HEK293 (cell line): ENCODE measurements at regions not wholly inside any gene's neighbourhood (a gene's known extent, or its start where the extent isn't known, plus 50 kb on each side); places are given as distances from the start of the nearest gene placed in this dataset.

ENCODE experiments used
- CTCF ChIA-PET: fragments of 350-600 bp; formaldehyde crosslinking; extraction: SDS; loops from one replicate; lab custom pipeline; 2021; ENCODE audit warnings: antibody characterized with exemption; lab: Yijun Ruan, JAX
- POLR2A ChIA-PET: fragments of 300-600 bp; formaldehyde crosslinking; extraction: SDS; loops from one replicate; lab custom pipeline; 2020; ENCODE audit warnings: antibody characterized with exemption, inconsistent platforms; lab: Yijun Ruan, JAX
- H3K27ac ChIP-seq: fragments of 200-500 bp; sonication (Bioruptor generic); 2 replicates; pipeline ENCODE4 v1.5.1; 2014; ENCODE audit warnings: low read depth, low read length, control low read depth, inconsistent platforms; ENCODE audit errors: extremely low read depth
- H3K36me3 ChIP-seq, 2 experiments: fragments of 200-500 bp in 1 of 2; sonication (Bioruptor generic) in 1 of 2; 1 replicate in 1 of 2; 2 replicates in 1 of 2; pipeline ENCODE4 v1.5.1; 2014 to 2017; ENCODE audit warnings: inconsistent platforms in 2 of 2, low read length in 2 of 2; ENCODE audit not compliant: control insufficient read depth in 2 of 2, insufficient read depth in 1 of 2
- H3K4me1 ChIP-seq: fragments of 200-500 bp; sonication (Bioruptor generic); 2 replicates; pipeline ENCODE4 v1.5.1; 2014; ENCODE audit warnings: mild to moderate bottlenecking, low read length, inconsistent platforms; ENCODE audit not compliant: control insufficient read depth, insufficient read depth
- H3K4me3 ChIP-seq: 2 replicates; pipeline ENCODE4 v1.5.1; 2011; ENCODE audit warnings: low read depth, mild to moderate bottlenecking, control low read depth, low read length, moderate library complexity
- H3K9me3 ChIP-seq: fragments of 200-500 bp; sonication (Bioruptor generic); 2 replicates; pipeline ENCODE4 v1.5.1; 2014; ENCODE audit warnings: low read depth, low read length, inconsistent platforms; ENCODE audit not compliant: control insufficient read depth, insufficient read depth
- HOXD13 ChIP-seq: sonication (generic); formaldehyde crosslinking; IDR thresholded peaks from 2 replicates; pipeline ENCODE4 v1.8.0; 2022; ENCODE audit warnings: missing genetic modification reagents, borderline replicate concordance
- KLF9 ChIP-seq: fragments of 450-650 bp; formaldehyde crosslinking; IDR thresholded peaks from 2 replicates; pipeline ENCODE4 v1.5.1; 2016; ENCODE audit warnings: missing biosample characterization, missing genetic modification characterization, low read depth
- TSHZ1 ChIP-seq: fragments of 450-650 bp; formaldehyde crosslinking; IDR thresholded peaks from 2 replicates; pipeline ENCODE4 v1.5.1; 2016; ENCODE audit warnings: missing biosample characterization, missing genetic modification characterization, borderline replicate concordance
- ZNF184 ChIP-seq: fragments of 450-650 bp; IDR thresholded peaks from 2 replicates; pipeline ENCODE4 v1.5.1; 2018; ENCODE audit warnings: missing biosample characterization, mild to moderate bottlenecking, missing genetic modification characterization
- ZNF341 ChIP-seq: fragments of 450-650 bp; formaldehyde crosslinking; IDR thresholded peaks from 2 replicates; pipeline ENCODE4; 2016; ENCODE audit warnings: low read depth, missing biosample characterization, missing genetic modification characterization
- ZNF366 ChIP-seq: fragments of 450-650 bp; formaldehyde crosslinking; conservative IDR thresholded peaks from 2 replicates; pipeline ENCODE4 v1.5.1; 2016; ENCODE audit warnings: missing biosample characterization, missing genetic modification characterization
- ZNF391 ChIP-seq: fragments of 450-650 bp; formaldehyde crosslinking; IDR thresholded peaks from 2 replicates; pipeline ENCODE4 v1.5.1; 2016; ENCODE audit warnings: low read depth, missing biosample characterization, missing genetic modification characterization, borderline replicate concordance
- ZNF404 ChIP-seq: fragments of 450-650 bp; formaldehyde crosslinking; IDR thresholded peaks from 2 replicates; pipeline ENCODE4 v1.5.1; 2017; ENCODE audit warnings: missing biosample characterization, missing genetic modification characterization
- ZNF501 ChIP-seq: fragments of 450-650 bp; formaldehyde crosslinking; IDR thresholded peaks from 2 replicates; pipeline ENCODE4 v1.5.1; 2016; ENCODE audit warnings: missing biosample characterization, missing genetic modification characterization
- ZNF510 ChIP-seq: fragments of 450-650 bp; formaldehyde crosslinking; IDR thresholded peaks from 2 replicates; pipeline ENCODE4 v1.5.1; 2018; ENCODE audit warnings: mild to moderate bottlenecking, missing genetic modification characterization, missing biosample characterization; ENCODE audit not compliant: insufficient replicate concordance
- ZNF76 ChIP-seq: fragments of 450-650 bp; formaldehyde crosslinking; IDR thresholded peaks from 2 replicates; pipeline ENCODE4; 2016; ENCODE audit warnings: low read depth, missing biosample characterization, missing genetic modification characterization, borderline replicate concordance
- TF ChIP-seq, protein P1 (sequence below): fragments of 450-650 bp; formaldehyde crosslinking; IDR thresholded peaks from 2 replicates; pipeline ENCODE4 v1.5.0; 2017; ENCODE audit warnings: missing biosample characterization, missing genetic modification characterization, borderline replicate concordance
- TF ChIP-seq, protein P2 (sequence below): fragments of 450-650 bp; formaldehyde crosslinking; IDR thresholded peaks from 2 replicates; pipeline ENCODE4 v1.5.1; 2017; ENCODE audit warnings: missing biosample characterization, missing genetic modification characterization
- TF ChIP-seq, protein P3 (sequence below): IDR thresholded peaks from 2 replicates; pipeline ENCODE4 v1.6.1; 2011; ENCODE audit warnings: mild to moderate bottlenecking, low read depth, low read length, borderline replicate concordance
- TF ChIP-seq, protein P4 (sequence below): fragments of 450-650 bp; formaldehyde crosslinking; IDR thresholded peaks from 2 replicates; pipeline ENCODE4 v1.5.1; 2016; ENCODE audit warnings: missing biosample characterization, missing genetic modification characterization

GRCh38 chrX:4905576-4905975 lies 1192.1 kb upstream of the PRKX start:
- no peak overlapping the region for H3K27ac ChIP-seq
- TF ChIP-seq ZNF510 (tag by site-specific recombination): no peak
- CTCF ChIA-PET: no interaction called here
- POLR2A ChIA-PET: no interaction called here
- H3K4me3 ChIP-seq: no peak overlapping the region
- H3K4me1 ChIP-seq: no peaks in the 10 kb centered on the region
- no peaks in the 10 kb centered on the region for H3K36me3 ChIP-seq
- H3K9me3 ChIP-seq: no peaks in the 10 kb centered on the region

DNA sequence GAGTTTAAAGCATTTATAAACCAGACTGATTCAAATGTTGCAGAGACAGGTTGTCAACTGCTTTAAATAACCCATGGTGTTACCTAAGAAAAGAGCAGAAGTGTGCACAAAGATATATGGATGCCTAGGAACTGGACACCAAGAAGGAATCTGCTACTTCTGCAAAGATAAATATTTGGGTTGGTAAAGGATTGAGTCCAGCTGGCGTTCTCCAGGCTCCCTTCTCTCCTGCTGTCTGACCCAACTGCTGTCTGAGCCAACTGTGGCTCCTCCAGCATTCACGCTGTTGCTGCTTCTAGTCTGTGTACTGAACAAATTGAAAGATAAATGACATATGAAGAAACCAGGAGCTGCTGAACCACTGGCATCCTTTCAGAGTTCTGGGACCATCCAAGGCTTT lies 1167.8 kb upstream of the PRKX start:
- POLR2A ChIA-PET: no interaction called here
- Histone ChIP-seq H3K9me3 (no peaks in the 10 kb centered on the region), H3K36me3 (no peaks in the 10 kb centered on the region), H3K27ac (no peak overlapping the region), H3K4me3 (no peak overlapping the region), H3K4me1 (no peaks in the 10 kb centered on the region)
- TF ChIP-seq, protein P1, sequence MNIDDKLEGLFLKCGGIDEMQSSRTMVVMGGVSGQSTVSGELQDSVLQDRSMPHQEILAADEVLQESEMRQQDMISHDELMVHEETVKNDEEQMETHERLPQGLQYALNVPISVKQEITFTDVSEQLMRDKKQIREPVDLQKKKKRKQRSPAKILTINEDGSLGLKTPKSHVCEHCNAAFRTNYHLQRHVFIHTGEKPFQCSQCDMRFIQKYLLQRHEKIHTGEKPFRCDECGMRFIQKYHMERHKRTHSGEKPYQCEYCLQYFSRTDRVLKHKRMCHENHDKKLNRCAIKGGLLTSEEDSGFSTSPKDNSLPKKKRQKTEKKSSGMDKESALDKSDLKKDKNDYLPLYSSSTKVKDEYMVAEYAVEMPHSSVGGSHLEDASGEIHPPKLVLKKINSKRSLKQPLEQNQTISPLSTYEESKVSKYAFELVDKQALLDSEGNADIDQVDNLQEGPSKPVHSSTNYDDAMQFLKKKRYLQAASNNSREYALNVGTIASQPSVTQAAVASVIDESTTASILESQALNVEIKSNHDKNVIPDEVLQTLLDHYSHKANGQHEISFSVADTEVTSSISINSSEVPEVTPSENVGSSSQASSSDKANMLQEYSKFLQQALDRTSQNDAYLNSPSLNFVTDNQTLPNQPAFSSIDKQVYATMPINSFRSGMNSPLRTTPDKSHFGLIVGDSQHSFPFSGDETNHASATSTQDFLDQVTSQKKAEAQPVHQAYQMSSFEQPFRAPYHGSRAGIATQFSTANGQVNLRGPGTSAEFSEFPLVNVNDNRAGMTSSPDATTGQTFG (tag by site-specific recombination): no peak
- TF ChIP-seq ZNF184 (no peak), HOXD13 (no peak), ZNF76 (tag by site-specific recombination) (no peak), KLF9 (tag by site-specific recombination) (no peak)
- TF ChIP-seq, protein P2, sequence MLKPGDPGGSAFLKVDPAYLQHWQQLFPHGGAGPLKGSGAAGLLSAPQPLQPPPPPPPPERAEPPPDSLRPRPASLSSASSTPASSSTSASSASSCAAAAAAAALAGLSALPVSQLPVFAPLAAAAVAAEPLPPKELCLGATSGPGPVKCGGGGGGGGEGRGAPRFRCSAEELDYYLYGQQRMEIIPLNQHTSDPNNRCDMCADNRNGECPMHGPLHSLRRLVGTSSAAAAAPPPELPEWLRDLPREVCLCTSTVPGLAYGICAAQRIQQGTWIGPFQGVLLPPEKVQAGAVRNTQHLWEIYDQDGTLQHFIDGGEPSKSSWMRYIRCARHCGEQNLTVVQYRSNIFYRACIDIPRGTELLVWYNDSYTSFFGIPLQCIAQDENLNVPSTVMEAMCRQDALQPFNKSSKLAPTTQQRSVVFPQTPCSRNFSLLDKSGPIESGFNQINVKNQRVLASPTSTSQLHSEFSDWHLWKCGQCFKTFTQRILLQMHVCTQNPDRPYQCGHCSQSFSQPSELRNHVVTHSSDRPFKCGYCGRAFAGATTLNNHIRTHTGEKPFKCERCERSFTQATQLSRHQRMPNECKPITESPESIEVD (tag by site-specific recombination): no peak
- CTCF ChIA-PET: no interaction called here

DNA sequence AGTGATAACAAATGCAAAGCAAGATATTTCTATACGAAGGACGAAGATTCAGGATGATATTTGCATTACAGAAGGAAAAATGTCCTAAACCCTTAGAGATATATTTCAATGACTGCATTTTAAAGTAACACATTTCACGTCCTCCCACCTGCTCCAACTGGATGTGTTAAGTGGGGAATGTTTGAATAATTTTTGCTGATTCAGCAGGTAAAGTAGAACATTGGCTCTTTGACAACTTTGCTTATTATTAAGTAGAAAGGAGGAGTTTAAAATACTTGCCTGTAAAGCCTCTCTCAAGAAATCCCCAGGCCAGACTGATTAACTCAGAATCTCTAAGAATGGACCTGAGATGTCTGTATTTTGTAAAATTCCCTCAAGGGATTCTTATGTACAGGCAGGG lies 1165.2 kb upstream of the PRKX start:
- no peaks in the 10 kb centered on the region for H3K36me3 ChIP-seq
- POLR2A ChIA-PET: no interaction called here
- no peaks in the 10 kb centered on the region for H3K4me1 ChIP-seq
- CTCF ChIA-PET: no interaction called here
- no peak overlapping the region for H3K27ac ChIP-seq
- no peaks in the 10 kb centered on the region for H3K9me3 ChIP-seq
- TF ChIP-seq TSHZ1: no peak
- TF ChIP-seq ZNF391: no peak
- TF ChIP-seq, protein P3, sequence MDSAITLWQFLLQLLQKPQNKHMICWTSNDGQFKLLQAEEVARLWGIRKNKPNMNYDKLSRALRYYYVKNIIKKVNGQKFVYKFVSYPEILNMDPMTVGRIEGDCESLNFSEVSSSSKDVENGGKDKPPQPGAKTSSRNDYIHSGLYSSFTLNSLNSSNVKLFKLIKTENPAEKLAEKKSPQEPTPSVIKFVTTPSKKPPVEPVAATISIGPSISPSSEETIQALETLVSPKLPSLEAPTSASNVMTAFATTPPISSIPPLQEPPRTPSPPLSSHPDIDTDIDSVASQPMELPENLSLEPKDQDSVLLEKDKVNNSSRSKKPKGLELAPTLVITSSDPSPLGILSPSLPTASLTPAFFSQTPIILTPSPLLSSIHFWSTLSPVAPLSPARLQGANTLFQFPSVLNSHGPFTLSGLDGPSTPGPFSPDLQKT: no peak
- TF ChIP-seq ZNF404 (tag by site-specific recombination): no peak
- no peak for TF ChIP-seq ZNF501
- TF ChIP-seq, protein P4, sequence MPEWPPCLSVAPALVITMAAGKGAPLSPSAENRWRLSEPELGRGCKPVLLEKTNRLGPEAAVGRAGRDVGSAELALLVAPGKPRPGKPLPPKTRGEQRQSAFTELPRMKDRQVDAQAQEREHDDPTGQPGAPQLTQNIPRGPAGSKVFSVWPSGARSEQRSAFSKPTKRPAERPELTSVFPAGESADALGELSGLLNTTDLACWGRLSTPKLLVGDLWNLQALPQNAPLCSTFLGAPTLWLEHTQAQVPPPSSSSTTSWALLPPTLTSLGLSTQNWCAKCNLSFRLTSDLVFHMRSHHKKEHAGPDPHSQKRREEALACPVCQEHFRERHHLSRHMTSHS (tag by site-specific recombination): no peak
- TF ChIP-seq KLF9 (tag by site-specific recombination): no peak
- no peak for TF ChIP-seq ZNF366 (tag by site-specific recombination)
- no peak for TF ChIP-seq ZNF341 (tag by site-specific recombination)
- TF ChIP-seq ZNF184: no peak
- TF ChIP-seq, all 188 proteins: peak for 0
- no peak overlapping the region for H3K4me3 ChIP-seq
